Heart right ventricle (tissue), 16 donors: ENCODE measurements at regions not wholly inside any gene's neighbourhood (a gene's known extent, or its start where the extent isn't known, plus 50 kb on each side); places are given as distances from the start of the nearest gene placed in this dataset.

Experiments
- ATAC-seq, 8 donors: fragments of 200-7000 bp; cut with Tn5 transposase; one replicate each; pipeline ENCODE4 v1.9.1; 2020; ENCODE audit warnings: mild to moderate bottlenecking in 8 of 8, moderate library complexity in 8 of 8, moderate number of reproducible peaks in 1 of 8
- DNase-seq, 2 donors: peaks; one replicate each; pipeline ENCODE4 v3.0.0-alpha.2; 2020
- H3K27ac ChIP-seq, 10 donors: fragments of 200-600 bp; sonication (generic) in 2 of 10; one replicate each; pipeline versions ENCODE4 v1.5.0 to v1.8.0; 2020 to 2022; ENCODE audit warnings: mild to moderate bottlenecking in 3 of 10
- H3K27me3 ChIP-seq, 7 donors: fragments of 200-600 bp; one replicate each; pipeline ENCODE4 v1.8.0; 2021 to 2022; ENCODE audit warnings: mild to moderate bottlenecking in 2 of 7
- H3K36me3 ChIP-seq, 9 donors: fragments of 200-600 bp; sonication (generic) in 1 of 9; one replicate each; pipeline versions ENCODE4 v1.5.0 to v1.8.0; 2020 to 2022; ENCODE audit warnings: mild to moderate bottlenecking in 2 of 9
- H3K4me1 ChIP-seq, 9 donors: fragments of 200-600 bp; sonication (generic) in 1 of 9; one replicate each; pipeline versions ENCODE4 v1.5.0 to v1.8.0; 2020 to 2022; ENCODE audit warnings: mild to moderate bottlenecking in 4 of 9
- H3K4me3 ChIP-seq, 10 donors: fragments of 200-600 bp; sonication (generic) in 2 of 10; one replicate each; pipeline versions ENCODE4 v1.5.0 to v1.8.0; 2020 to 2022; ENCODE audit warnings: mild to moderate bottlenecking in 7 of 10, moderate library complexity in 2 of 10
- H3K9me3 ChIP-seq, 11 donors: fragments of 200-600 bp in 10 of 11; sonication (generic) in 2 of 11; one replicate each; pipeline versions ENCODE4 v1.5.0 to v1.8.0; 2013 to 2022; ENCODE audit warnings: mild to moderate bottlenecking in 2 of 11, control low read depth in 1 of 11, moderate library complexity in 1 of 11
- WGBS, 2 donors: extraction: QIAGEN DNeasy Blood & Tissue Kit; methylation state at CpG; one replicate each; pipeline ENCODE4 v1.1.7; 2013; ENCODE audit warnings: inconsistent platforms in 1 of 2; 5-methylcytosine and 5-hydroxymethylcytosine counted together
- intact Hi-C, 10 donors: fragments of 100-400 bp; cut with DNase I; formaldehyde crosslinking; loops; one replicate each; pipeline versions ENCODE4 v1.11.1 to v1.14.2; 2022
- TF ChIP-seq, protein P1 (sequence below), 9 donors: fragments of 200-600 bp; sonication (generic) in 2 of 9; IDR thresholded peaks; one replicate each; pipeline versions ENCODE4 v1.5.0 to v1.8.0; 2021 to 2022; ENCODE audit warnings: antibody characterized with exemption in 9 of 9, mild to moderate bottlenecking in 5 of 9, moderate library complexity in 1 of 9
- donor health status: Arrhythmogenic right ventricular cardiomyopathy.
- donor health status: ischemic (EF 13 %, LVEDD 7.1; RV severe dilation, severe dysfunction).
- donor health status: healthy with polysubstance abuse.
- donor health status: DM: no; HTN: yes; CAD: no.
- donor health status: DM: no; HTN: no; CAD: no.
- donor health status: ischemic (EF 25% LVEDD 6.9; RV normal size, moderate dysfunction).
- donor health status: ischemic (EF 25% LVEDD 5.7; RV mildly dilated, moderate dysfunction).
- donor health status: healthy.
- donor health status: DM: yes; HTN: yes; CAD: no.
- donor health status: Ischemic cardiomyopathy.
- donor health status: ischemic (EF 35%, LVEDD 5.7; RV mildly dilated, moderate dysfunction).
- donor health status: nonischemic (EF 11% LVEDD 7.7; RV severe dilation, severe dysfunction).
- donor health status: DM: yes; HTN: yes; CAD: no.
- donor health status: PGD.
- donor health status: ischemic (EF 29% LVEDD 5.4; RV normal size, mild dysfunction).
- donor health status: nonischemic (EF 23%, LVEDD 6.1; RV moderate dilation, normal function).

DNA sequence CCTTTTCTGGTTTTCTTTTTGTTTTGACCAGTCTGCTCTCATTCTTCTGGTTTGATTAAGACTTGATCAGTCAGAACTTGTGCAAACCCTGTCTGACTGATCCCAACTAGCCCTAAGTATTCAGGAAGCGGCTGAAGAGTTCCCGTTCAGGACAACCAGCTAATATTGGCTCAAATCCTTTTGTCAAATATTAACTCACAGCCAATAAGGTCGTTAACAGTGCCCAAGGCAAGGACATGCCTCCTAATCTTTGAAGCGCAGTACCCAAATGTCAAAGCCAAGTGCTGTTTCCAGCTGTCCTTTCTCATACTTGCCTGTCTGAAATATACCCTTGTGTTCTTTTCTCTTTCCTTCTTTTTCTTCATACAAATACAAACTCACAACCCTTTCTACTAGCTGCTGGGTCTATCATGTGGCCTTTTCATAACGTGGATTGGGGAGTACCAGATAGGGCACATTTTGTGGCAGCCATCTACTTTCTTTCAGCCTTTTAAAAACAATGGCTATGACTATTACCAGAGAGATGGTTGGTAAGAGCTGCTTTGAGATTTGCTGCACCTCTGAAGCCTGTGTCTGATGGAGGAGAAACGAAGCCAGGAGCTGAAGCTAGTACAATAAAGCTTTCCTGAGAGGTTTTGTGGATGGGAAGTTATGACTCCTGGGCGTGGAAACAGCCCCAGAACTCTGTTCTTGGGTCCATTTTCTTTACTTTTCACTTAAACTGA, 266.4 kb upstream of the ZNF608 start:
- no peak for DNase-seq
- 46 to 55% methylated on average over 7 of the region's 7 CpGs for WGBS, 2 donors
- TF ChIP-seq, protein P1, sequence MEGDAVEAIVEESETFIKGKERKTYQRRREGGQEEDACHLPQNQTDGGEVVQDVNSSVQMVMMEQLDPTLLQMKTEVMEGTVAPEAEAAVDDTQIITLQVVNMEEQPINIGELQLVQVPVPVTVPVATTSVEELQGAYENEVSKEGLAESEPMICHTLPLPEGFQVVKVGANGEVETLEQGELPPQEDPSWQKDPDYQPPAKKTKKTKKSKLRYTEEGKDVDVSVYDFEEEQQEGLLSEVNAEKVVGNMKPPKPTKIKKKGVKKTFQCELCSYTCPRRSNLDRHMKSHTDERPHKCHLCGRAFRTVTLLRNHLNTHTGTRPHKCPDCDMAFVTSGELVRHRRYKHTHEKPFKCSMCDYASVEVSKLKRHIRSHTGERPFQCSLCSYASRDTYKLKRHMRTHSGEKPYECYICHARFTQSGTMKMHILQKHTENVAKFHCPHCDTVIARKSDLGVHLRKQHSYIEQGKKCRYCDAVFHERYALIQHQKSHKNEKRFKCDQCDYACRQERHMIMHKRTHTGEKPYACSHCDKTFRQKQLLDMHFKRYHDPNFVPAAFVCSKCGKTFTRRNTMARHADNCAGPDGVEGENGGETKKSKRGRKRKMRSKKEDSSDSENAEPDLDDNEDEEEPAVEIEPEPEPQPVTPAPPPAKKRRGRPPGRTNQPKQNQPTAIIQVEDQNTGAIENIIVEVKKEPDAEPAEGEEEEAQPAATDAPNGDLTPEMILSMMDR (IDR thresholded peaks at IDR 0.05) = no peak
- H3K4me3 ChIP-seq = no peak overlapping the region
- intact Hi-C loops = loop anchor here in 1 of 10 donors (10.0 kb wide), 1 partner anchor 98 kb away; no protein-coding TSS in a partner anchor
- peaks cover 0 to 8% (median 0%) of the 10 kb centered on the region in 9 donors for H3K4me1 ChIP-seq
- peak overlapping the region in 8 of 10 donors; percentile 4 to 59 (median 44) for H3K27ac ChIP-seq
- H3K36me3 ChIP-seq = no peaks in the 10 kb centered on the region
- peak in 6 of 8 donors; percentile 46 to 94 (median 82) for ATAC-seq
- H3K27me3 ChIP-seq = no peaks in the 10 kb centered on the region
- no peaks in the 10 kb centered on the region for H3K9me3 ChIP-seq

GRCh38 chr5:125014202-125014601, 267.8 kb upstream of the ZNF608 start:
- H3K9me3 ChIP-seq = no peaks in the 10 kb centered on the region
- no peaks in the 10 kb centered on the region for H3K27me3 ChIP-seq
- TF ChIP-seq, protein P1 (IDR thresholded peaks at IDR 0.05) = no peak
- peaks cover 0 to 8% (median 0%) of the 10 kb centered on the region in 9 donors for H3K4me1 ChIP-seq
- ATAC-seq (no peak), DNase-seq (no peak)
- intact Hi-C loops = loop anchor here in 1 of 10 donors (10.0 kb wide), 1 partner anchor 99 kb away; no protein-coding TSS in a partner anchor
- H3K4me3 ChIP-seq = no peak overlapping the region
- H3K27ac ChIP-seq = no peak overlapping the region
- WGBS, 2 donors = 64 to 79% methylated on average over 1 of the region's 1 CpG
- H3K36me3 ChIP-seq = no peaks in the 10 kb centered on the region

DNA sequence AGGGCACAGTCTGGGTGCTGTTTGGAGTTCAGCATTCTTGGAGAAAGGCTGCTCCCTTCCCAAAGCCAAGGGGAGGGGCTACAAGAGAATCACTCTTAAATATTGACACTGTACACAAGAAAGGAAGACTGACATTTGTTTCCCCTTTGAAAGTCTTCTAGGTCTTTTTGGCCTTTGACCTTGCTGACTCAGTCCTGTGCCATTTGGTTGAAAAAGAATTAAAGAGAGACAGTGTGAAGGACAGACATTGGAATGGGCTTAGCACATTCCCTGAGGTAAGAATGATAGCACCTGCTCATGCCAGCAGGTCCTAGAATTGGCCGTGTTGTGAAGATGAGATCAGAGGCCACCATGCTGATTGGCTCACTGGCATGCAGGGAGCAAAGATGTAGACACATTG, 271.4 kb upstream of the ZNF608 start:
- Histone ChIP-seq H3K4me3 (no peak overlapping the region), H3K27me3 (no peaks in the 10 kb centered on the region), H3K27ac (no peak overlapping the region), H3K4me1 (peaks cover 0 to 3% (median 0%) of the 10 kb centered on the region in 9 donors), H3K36me3 (no peaks in the 10 kb centered on the region), H3K9me3 (peaks cover 0 to 2% (median 0%) of the 10 kb centered on the region in 11 donors)
- intact Hi-C loops = loop anchor here in 1 of 10 donors (10.0 kb wide), 1 partner anchor 103 kb away; no protein-coding TSS in a partner anchor
- DNase-seq = no peak
- ATAC-seq = no peak
- TF ChIP-seq, protein P1 (IDR thresholded peaks at IDR 0.05) = no peak
- 90 to 96% methylated on average over 1 of the region's 1 CpG for WGBS, 2 donors

DNA sequence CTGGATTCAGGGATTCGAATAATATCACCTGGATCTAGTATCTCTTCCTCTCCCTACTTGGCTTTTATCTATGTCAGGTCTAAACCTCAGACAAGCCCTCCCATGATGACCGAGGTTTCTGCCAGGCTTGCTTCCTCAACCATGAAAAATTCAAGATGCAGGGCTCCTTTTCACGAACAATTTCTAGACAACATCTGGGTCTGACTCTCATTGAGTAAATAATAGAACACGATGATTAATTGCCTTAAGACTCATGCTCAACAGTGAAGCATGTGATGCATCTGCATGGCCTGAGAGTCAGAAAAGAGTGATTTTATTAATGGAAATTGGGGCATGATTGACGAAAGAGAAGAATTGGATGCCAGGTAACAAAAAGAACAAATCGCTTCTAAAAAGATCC, 277.2 kb upstream of the ZNF608 start:
- no peaks in the 10 kb centered on the region for H3K27me3 ChIP-seq
- peaks cover 0 to 5% (median 0%) of the 10 kb centered on the region in 11 donors for H3K9me3 ChIP-seq
- no peak for DNase-seq
- H3K4me3 ChIP-seq = no peak overlapping the region
- WGBS, 2 donors = 80 to 96% methylated on average over 6 of the region's 6 CpGs
- no peak for ATAC-seq
- H3K36me3 ChIP-seq = no peaks in the 10 kb centered on the region
- peaks cover 0 to 9% (median 0%) of the 10 kb centered on the region in 9 donors for H3K4me1 ChIP-seq
- TF ChIP-seq, protein P1 (IDR thresholded peaks at IDR 0.05) = no peak
- intact Hi-C loops = no loop called here
- H3K27ac ChIP-seq = no peak overlapping the region
